HG03196 (cell line): ENCODE measurements at regions not wholly inside any gene's neighbourhood (a gene's known extent, or its start where the extent isn't known, plus 50 kb on each side); places are given as distances from the start of the nearest gene placed in this dataset.
"Not testable (repeated sequence)": the region's sequence is repeated elsewhere in the genome, so short reads cannot be mapped to it uniquely, and the experiment has no call there.

Experiments used
- ATAC-seq: cut with Tn5 transposase; IDR thresholded peaks from one replicate; pipeline ENCODE4 v1.9.1; 2021; ENCODE audit not compliant: unreplicated experiment

GRCh38 chr11:28838741-28839140, 730.6 kb downstream of the METTL15 start:
- ATAC-seq, result no peak

GRCh38 chr11:28837599-28837998, 729.4 kb downstream of the METTL15 start:
- ATAC-seq, result no peak

- no peak for ATAC-seq
Observed at GRCh38 chr11:28836285-28837081, 728.3 kb downstream of the METTL15 start.

- ATAC-seq, result no peak
Observed at GRCh38 chr11:28835790-28836189, 727.6 kb downstream of the METTL15 start.

GRCh38 chr11:28835317-28835716, 727.1 kb downstream of the METTL15 start:
- ATAC-seq, result no peak

GRCh38 chr11:28834877-28835276, 726.7 kb downstream of the METTL15 start:
- no peak for ATAC-seq

- ATAC-seq, result no peak
Observed at GRCh38 chr11:28833670-28834069, 725.5 kb downstream of the METTL15 start.

- ATAC-seq, result no peak
Observed at GRCh38 chr11:28833169-28833568, 725.0 kb downstream of the METTL15 start.

GRCh38 chr11:28826807-28827206, 718.6 kb downstream of the METTL15 start:
- ATAC-seq, result no peak

GRCh38 chr11:28822576-28822975, 714.4 kb downstream of the METTL15 start:
- no peak for ATAC-seq

- ATAC-seq, result no peak
Observed at GRCh38 chr11:28820296-28820989, 712.3 kb downstream of the METTL15 start.

GRCh38 chr11:28819741-28820140, 711.6 kb downstream of the METTL15 start:
- ATAC-seq, result no peak

- no peak for ATAC-seq
Observed at GRCh38 chr11:28815110-28815509, 706.9 kb downstream of the METTL15 start.

- no peak for ATAC-seq
Observed at GRCh38 chr11:28808771-28809170, 700.6 kb downstream of the METTL15 start.

- no peak for ATAC-seq
Observed at GRCh38 chr11:28799316-28799715, 691.1 kb downstream of the METTL15 start.

GRCh38 chr11:28798286-28798685, 690.1 kb downstream of the METTL15 start:
- no peak for ATAC-seq

- no peak for ATAC-seq
Observed at GRCh38 chr11:28797536-28797935, 689.3 kb downstream of the METTL15 start.

- no peak for ATAC-seq
Observed at GRCh38 chr11:28794405-28794804, 686.2 kb downstream of the METTL15 start.

GRCh38 chr11:28793282-28793738, 685.1 kb downstream of the METTL15 start:
- no peak for ATAC-seq

GRCh38 chr11:28792856-28793255, 684.7 kb downstream of the METTL15 start:
- ATAC-seq, result no peak

GRCh38 chr11:28787897-28788296, 679.7 kb downstream of the METTL15 start:
- ATAC-seq, result not testable (repeated sequence)

- ATAC-seq, result no peak
Observed at GRCh38 chr11:28777126-28777525, 668.9 kb downstream of the METTL15 start.
